HG03108 (cell line): ENCODE measurements at regions not wholly inside any gene's neighbourhood (a gene's known extent, or its start where the extent isn't known, plus 50 kb on each side); places are given as distances from the start of the nearest gene placed in this dataset.

Experiments used
- ATAC-seq: cut with Tn5 transposase; IDR thresholded peaks from one replicate; pipeline ENCODE4 v1.9.1; 2021; ENCODE audit warnings: moderate library complexity; ENCODE audit not compliant: unreplicated experiment

- ATAC-seq, result no peak
These were observed 155.1 kb upstream of the WSCD2 start for GRCh38 chr12:107973950-107974349.

DNA sequence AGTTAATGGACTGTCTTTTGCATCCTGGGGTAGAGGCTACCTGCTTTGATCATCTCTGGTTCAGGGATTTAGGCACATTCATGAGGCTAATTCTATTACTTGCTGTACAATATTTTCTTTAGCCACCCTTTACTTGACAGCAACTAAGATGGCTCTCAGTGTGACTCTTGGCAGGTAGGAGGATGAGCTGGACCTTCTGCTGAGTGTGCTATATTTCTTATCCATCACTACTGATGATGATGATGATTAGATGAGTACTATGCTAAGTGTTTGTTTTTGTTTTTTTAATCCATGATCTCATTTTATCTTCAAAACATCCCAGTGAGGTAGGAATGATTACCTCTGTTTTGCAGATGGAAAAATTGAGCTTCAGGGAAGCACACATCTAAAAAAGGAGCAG lies 152.8 kb upstream of the WSCD2 start:
- no peak for ATAC-seq

DNA sequence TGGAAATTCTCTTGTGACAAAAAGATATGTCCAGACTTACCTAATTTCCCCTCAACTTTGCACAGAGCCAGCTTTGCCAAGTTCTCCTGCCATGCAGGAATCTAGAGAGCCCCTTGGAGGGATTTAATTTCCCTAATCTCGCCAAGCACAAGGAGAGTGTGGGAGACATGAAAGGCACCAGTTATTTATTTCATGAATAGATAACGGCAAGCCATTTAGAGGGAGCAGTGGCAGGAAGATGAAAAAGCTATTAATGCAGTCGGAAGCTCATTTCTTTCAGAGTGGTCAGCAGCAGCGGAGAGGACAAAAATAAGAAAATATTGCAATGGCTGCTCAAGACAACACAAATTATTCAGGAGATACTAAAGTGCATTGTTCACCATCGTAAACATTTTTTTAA lies 150.9 kb upstream of the WSCD2 start:
- ATAC-seq, result no peak

- ATAC-seq, result no peak
These were observed 150.4 kb upstream of the WSCD2 start for GRCh38 chr12:107978641-107979040.

GRCh38 chr12:107983756-107984472 lies 145.2 kb upstream of the WSCD2 start:
- ATAC-seq, result no peak

DNA sequence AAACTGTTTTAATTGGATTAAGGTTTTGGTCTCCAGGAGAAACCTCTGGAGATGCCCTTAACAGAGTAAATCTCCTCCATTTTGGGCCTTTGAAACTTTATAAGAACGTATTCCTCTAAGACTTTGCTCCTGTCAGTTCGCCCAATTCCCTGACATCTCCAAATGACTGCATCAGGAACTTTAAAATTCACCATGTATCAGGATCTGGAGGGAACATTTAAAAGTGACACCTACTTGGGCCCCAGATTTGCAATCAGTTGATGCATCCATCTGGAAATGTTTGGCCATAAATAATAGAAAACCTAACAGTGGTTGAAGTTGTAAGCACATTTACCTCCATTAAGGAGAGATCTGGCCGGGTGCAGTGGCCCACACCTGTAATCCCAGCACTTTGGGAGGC lies 144.1 kb upstream of the WSCD2 start:
- no peak for ATAC-seq

DNA sequence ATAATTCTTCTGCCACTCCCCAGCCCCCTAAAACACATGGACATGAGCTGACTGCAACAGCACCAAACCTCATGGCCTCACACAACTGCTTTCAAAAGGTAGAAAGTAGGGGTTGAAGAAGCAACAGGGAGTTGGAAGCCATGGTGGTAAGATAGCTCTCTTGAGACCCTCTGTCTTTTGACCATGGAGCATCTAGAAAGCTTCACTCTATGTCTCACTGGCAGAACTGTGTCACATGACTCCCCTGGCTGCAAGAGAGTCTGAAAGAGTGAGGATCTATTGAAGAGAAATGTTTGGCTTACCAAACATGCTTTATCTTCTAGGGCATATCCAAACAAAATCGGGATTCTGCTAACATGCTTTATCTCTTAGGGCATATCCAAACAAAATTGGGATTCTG lies 142.9 kb upstream of the WSCD2 start:
- no peak for ATAC-seq

DNA sequence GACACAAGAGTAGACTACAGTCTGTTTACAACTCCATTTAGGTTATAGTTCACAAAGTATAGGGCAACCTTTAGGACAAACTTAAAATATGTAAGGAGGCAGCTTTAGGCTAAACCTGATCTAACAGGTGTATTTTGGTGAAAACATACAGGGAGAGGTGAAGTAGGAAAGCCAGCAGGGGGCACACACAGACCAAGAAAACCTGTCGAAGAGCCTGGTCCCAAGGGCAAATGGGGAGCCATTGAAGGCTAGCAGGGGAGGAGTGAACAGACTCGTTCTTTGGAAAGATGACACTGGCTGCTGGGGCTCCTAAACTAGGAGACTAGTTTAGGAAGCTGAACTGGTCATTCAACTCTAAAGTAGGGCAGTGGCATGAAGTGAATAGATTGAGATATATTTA lies 138.8 kb upstream of the WSCD2 start:
- no peak for ATAC-seq

DNA sequence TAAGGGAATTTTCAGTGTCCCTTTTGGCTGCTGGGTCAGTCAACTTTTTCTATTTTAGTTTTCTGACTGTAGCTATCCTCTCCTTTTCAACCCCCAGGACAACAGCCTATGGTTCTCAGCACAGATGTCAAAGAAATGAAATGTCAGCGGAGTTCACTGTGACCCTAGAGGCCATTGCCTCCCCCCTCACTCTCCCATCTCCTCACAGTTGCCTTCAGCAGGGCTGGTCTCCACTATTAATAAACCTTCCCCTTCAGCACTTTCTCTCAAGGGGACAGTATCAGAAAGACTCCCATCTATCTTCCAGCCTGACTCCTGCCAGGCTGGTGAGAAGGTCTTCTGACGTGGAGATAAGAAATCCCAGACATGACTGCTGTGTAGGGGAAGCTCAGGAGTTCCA lies 137.1 kb upstream of the WSCD2 start:
- no peak for ATAC-seq

DNA sequence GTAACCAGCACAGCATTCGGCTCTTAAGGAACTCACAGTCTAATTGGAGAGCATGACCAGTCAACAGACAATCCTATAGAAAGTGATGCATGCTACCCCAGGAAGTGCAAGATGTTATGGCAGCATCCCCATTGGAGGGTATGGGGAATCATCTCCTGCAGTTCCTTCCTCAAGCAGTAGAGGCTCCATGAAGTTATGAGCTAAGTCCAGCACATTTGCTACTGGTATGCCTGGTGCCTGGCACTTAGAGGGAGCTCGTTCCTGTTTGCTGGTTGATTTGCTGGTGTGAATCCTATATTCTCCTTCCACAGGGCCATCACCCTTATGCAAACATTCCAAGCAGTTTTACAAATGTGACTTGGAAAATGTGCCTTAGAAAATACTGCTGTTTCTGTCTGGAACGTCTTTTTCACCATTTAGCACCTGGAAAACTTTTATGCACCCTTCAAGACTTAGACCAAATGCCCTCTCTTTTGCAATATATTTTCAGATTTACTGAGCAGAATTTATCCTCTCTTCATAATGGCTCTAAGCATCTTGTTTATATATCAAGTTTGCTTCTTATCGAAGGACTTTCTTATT lies 136.1 kb upstream of the WSCD2 start:
- ATAC-seq, result no peak

DNA sequence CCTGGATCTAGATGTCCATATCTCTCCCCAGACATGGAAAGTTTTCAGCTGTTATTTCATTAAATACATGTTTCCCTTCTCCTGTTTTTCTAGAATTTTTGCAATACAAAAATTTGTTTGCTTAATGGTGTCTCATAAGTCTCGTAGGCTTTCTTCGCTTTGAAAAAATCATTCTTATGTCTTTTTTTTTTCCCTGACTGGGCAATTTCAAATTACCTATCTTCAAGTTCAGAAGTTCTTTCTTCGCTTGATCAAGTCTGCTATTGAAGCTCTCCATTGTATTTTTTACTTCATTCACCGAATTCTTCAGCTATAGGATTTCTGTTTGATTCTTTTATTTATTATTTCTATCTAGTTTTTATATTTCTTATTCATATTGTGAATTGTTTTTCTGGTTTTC lies 130.2 kb upstream of the WSCD2 start:
- ATAC-seq, result no peak

DNA sequence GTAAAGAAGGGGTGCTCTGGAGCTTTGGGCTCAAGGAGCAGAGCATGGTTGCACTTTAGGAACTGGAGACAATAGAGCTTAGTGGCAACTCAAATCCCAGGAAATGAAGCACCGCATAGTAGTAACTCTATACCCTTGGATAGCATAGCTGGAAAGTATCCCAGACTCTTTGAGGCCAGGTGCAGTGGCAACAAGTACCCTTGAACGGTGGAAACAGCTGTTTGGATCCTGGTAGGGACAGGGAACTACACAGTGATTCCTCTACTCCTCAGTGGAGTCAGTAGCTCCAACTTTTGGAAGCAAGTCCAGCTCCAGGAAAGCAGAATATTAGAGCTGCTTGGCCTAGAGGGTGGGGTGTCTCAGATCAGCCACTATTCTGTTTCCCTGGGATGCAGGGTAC lies 129.0 kb upstream of the WSCD2 start:
- ATAC-seq, result no peak

DNA sequence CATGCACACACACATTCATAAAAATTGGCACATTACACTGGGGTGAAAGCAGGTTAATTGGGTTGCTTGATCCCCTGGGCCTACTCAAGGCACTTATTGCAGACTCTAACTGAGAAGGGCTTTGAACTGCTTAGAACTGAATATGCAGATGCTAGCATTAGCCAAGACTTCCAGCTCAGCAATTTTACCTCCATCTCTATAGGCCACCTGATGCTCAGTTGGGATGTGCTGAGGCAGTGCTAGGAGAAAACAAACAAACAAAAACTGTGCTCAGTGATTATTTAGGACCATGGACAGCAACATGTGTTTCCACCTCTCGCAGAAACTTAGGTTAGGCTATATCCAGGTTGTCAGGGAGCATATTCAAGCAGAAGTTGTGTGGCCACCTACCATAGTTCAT lies 124.8 kb upstream of the WSCD2 start:
- no peak for ATAC-seq

DNA sequence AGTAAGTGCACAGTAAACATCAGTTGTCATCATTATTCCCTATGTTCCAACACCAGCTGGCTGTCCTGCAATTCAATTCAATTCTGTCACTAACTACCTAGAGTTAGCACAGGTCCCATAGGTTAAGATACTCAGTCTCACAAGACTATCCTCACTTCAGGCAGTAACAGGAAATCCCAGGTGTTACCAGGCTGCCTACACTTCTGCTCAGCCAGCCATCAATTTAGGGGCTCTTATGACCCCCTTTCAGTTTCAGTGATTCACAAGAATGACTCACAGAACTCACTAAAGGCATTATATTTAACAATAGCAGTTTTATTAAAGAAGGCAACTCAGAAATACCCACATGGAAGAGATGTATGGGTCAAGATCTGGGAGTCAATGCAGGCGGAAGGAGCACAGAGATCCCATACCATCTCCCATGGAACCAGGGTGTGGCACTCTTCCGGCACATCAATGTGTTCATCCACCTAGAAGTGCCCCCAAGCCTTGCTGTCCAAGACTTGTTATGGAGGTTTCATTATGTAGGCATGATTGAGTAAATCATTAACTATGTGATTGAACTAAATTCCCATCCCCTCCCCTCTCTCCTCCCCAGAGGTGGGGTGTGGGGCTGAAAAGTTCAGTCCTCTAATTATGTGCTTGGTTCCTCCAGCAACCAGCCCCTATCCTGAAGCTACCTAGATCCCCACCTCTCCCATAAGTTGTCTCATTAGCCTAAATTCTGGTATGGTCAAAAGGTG lies 120.8 kb upstream of the WSCD2 start:
- no peak for ATAC-seq

GRCh38 chr12:108009442-108010070 lies 119.5 kb upstream of the WSCD2 start:
- no peak for ATAC-seq

DNA sequence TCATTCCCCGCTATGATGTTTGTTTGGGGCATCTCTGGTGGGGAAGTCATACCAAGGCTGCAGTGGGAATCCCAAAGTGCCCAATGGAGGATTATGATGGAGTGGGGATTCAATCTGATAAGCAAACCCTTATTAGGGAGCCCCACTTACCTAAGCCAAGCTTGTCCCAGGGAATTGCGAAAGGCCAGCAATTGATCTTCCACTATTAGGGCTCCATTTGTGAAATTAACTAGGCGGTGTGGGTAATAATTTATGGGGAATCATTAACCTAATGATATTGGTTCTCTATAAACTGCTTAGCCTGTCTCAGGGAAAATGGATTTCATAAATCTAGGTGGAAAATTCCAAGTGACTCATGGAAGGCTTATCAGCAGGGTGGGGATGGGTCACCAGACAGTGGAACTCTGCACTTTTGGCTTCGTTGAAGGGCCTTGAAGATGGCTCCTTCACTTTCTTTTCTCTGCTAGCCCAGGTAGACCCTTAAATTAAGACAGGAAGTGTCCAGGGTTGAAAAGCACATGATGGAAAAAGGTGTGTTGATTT lies 113.0 kb upstream of the WSCD2 start:
- ATAC-seq, result no peak

- ATAC-seq, result no peak
These were observed 111.5 kb upstream of the WSCD2 start for GRCh38 chr12:108017472-108018057.

- ATAC-seq, result no peak
These were observed 109.2 kb upstream of the WSCD2 start for GRCh38 chr12:108019862-108020261.

DNA sequence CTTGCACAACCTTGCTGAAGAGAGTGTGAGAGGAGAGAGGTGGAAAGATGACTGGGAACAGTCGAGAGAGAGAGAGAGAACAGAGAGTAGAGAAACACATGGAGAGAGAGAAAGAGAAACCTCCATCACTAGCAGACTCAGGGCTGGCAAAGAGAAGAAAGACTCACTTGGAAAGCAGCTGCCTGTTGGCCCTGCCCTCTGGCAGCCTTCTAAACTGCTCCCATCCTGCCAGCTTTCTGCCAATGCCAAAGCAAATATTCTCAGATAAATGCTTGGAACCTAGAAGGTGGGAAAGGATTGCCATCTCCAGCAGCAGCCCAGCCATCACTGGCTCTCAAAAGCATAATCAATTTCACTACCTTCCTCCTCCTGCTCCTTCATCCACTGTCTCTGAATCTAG lies 107.9 kb upstream of the WSCD2 start:
- no peak for ATAC-seq

DNA sequence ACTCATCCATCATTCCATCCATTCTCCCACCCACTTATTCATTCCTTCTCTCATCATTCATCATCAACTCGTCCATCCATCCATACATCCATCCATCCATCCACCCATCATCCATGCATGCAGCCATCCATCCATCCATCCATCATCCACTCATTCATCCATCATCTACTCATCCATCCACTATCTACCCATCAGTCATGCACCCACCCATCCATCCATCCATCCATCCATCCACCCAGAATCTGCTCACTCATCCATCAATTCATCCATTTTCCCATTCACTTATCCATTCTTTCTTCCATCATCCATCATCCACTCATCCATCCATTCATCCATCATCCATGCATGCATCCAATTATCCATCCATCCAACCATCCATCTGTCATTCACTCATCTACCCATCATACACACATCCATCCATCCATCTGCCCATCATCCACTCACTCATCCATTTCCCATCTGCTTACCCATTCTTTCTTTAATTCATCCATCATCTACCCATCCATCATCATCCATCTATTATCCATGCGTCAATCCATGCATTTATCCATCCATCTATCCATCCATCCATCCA lies 107.1 kb upstream of the WSCD2 start:
- ATAC-seq, result no peak
